GM21515 (cell line): ENCODE measurements at regions not wholly inside any gene's neighbourhood (a gene's known extent, or its start where the extent isn't known, plus 50 kb on each side); places are given as distances from the start of the nearest gene placed in this dataset.

Experiments used
- ATAC-seq: cut with Tn5 transposase; IDR thresholded peaks from one replicate; pipeline ENCODE4 v1.9.1; 2021; ENCODE audit not compliant: unreplicated experiment

DNA sequence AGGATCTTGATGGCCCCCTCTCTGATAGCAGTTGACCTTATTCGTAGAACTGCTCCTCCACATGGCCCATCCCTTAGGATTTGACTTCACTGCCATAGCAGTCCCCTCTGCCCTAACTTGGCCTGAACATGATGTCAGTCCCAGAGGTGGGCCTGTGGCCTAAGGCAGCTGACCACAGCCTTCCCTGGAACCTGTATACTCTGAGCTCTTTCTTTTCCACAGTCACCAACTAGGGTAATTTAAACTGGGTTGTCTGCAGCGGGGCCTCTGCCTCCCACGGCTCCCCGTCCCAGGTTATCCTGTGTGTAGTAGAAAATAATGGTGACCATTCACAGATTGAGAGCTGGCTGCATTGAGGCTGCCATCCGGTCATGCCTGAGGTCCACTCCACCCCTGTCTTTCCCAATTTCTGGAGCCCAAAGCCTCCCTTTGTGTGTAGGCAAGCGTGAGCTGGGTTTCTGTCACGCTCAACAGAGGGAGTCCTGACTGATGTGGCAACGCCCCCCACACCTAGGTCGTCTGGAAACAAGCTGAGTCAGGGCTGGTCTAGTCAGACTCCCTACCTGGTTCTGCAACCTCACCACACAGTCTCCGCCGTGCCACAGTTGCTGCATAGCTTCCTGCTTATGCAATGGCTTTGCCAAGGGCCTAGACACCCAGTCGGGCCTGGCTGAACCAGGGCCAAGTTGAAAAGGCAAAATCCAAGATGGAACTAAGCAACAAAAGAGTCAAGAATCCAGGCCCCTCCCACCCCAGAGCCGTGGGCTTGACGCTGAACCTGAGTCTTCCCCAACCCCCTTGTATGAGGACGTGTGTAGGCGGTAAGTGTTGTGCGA lies 284.5 kb downstream of the XXYLT1 start:
- no peak for ATAC-seq

DNA sequence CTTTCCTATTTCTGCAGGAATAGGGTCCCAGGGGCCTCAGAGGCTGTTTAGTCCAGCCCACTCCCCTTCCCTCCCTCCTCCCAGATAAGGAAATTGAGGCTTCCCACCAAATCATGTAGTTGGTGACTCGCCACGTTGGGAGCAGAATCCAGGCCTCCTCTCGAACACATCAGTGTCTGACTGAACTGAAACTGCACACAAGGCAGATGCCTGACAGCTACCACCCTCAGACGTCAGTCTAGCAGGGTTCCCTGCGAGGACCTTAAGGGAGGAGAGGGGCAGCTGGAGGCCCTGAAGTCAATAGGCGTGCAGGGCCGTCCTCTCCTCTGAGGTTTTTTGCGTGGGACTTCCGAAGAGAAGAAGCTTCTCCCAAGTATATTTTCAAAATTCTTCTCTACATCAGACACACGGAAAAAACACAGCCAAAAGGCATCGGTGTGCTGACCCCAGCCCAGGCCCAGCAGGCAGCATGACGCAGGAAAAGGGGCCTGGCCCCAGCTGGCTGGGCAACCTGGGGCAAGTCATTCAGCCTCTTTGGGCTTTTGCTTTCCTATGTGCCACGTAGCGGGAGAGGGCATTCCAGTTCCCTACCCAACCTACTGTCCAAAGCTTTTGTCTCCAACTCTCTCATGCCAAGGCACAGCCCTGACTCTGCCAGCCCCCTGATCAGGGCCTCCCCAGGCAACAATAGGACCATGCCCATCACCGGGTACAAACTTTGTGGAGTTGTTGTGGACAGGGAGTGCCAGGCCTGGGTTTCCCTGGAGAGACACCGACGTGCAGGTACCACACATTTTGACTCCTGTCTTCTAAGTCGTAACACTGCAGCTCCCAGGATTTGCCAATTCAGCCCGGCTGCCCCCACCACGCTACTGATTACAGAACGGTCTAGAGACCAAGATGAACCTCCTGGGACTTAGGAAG lies 283.1 kb downstream of the XXYLT1 start:
- ATAC-seq: no peak

DNA sequence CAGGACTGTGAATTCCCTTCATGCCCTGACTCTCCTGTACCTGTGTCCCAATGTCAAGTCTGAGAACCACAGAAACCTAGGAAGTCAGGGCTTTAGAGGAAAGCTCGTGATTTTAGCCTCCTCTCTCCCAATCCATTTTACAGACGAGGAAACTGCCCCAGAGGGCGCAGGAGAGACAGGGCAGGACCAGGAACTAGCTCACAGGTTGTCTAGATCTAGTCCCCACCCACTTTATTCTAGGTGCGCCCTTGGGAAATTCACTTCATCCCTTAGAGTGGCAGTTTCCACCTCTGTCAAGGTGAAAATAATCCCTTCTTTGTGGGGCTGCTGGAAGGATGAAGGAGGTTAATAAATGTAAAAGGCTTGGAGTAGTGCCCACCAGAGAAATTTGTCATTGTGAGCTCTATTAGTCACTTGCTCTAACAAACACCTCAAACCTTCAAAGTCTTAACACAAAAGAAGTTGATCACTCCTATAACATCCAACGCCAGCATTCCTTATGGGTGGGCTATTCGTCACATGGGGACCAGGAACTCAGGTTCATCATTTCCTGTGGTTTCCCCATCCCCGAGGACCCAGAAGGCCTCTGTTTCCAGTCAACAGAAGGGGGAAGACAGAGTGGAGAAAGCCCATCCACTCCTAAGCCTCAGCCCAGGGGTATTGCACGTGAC lies 282.3 kb downstream of the XXYLT1 start:
- ATAC-seq: no peak

GRCh38 chr3:194989241-194989640 lies 281.7 kb downstream of the XXYLT1 start:
- no peak for ATAC-seq

- no peak for ATAC-seq
These were observed 280.3 kb downstream of the XXYLT1 start for GRCh38 chr3:194990454-194991337.

- ATAC-seq: no peak
These were observed 279.7 kb downstream of the XXYLT1 start for GRCh38 chr3:194991338-194991654.

DNA sequence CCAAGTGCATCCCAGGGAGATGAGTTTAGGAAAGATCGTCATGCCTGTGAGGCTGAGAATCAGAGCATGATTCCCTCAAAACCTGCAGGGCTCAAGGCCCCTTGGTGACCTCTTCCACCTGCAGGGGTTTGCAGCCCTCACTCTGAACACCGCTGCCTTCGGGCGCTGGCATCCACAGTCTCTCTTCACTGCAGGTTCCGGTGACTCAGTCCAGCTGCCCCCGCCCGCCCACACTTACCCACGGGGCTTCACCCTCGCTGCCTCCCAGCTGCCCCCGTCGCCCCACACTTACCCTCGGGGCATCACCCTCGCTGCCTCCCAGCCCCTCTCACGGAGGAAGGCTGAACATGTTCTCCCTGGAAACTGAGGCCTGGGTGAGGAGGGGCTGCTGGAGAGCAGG lies 277.1 kb downstream of the XXYLT1 start:
- ATAC-seq: no peak

DNA sequence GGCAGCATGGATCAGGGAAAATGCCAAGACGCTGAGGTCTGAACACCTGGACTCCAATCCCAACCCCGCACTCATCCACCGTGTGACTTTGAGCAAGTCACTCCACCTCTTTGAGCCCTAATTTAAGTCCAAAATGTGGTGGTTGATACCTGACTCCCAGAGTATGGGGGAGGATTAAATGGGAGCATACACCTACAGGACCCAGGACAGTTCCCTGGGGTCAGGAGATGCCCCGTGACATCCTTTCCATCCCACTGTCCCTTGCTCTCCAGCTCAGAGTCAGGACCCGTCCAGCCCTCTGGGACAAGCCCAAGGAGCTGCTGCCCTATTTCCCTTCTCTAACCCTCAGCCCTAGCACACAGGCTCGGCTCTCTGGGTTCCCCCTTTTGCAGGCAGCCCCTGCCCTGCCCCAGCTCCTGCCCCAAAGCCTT lies 276.4 kb downstream of the XXYLT1 start:
- ATAC-seq: no peak

DNA sequence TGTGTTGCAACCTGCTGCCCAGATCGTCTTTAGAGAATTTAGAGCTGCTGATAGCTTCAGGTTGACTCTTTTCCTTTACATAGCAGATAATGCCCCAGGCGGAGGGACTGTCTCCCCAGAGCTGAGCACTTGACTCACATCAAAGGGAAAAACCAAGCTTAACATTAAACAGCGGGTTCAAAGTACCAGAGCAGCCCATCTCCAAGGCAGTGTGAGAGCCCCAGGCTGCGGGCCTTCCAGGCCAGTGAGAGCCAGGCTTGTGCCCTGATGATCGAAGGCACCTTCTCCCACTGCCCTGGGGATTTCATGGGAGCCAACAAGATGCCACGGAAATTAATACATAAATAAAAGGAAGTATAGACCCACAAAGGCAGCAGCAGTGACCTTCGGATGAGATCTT lies 275.6 kb downstream of the XXYLT1 start:
- no peak for ATAC-seq

- no peak for ATAC-seq
These were observed 275.0 kb downstream of the XXYLT1 start for GRCh38 chr3:194995922-194996321.

GRCh38 chr3:194996746-194997145 lies 274.2 kb downstream of the XXYLT1 start:
- ATAC-seq: no peak

DNA sequence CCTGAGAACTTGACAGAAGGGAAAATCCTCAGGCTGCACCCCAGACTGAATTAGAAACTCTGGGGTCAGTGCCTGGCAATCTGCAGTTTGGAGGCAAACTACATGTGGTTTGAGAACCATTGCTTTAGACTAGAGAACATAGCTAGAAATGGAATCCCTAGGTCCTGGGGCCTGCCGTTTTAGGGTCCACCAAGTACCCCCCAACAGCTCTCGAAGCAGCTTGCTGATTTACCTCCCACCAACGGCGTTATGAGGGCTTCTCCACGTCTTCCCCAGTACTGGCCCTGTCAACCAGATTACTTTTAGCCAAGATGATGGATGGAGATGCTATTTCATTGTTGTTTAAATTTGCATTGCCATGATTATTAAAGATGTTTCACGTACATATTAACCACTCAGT lies 272.5 kb downstream of the XXYLT1 start:
- no peak for ATAC-seq

GRCh38 chr3:194998948-194999347 lies 272.0 kb downstream of the XXYLT1 start:
- ATAC-seq: no peak

DNA sequence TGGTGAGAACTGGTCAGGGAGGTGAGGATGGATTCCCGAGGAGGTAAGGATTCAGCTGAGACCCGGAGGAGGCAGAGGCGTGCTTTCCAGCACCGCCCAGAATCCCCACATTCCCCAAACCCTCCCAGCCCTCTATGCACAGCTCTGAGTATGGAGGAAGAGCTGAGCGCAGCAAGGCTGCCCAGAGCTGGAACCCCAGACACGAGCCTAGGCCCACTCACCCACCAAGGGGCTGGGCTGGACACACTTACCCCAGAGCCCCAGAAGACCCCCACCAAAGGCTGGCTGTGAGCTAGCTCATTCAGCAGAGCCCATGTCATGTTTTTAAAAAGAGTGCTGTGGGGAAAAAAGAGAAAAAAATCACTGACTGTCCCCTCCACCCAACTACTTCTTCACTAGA lies 271.5 kb downstream of the XXYLT1 start:
- no peak for ATAC-seq

DNA sequence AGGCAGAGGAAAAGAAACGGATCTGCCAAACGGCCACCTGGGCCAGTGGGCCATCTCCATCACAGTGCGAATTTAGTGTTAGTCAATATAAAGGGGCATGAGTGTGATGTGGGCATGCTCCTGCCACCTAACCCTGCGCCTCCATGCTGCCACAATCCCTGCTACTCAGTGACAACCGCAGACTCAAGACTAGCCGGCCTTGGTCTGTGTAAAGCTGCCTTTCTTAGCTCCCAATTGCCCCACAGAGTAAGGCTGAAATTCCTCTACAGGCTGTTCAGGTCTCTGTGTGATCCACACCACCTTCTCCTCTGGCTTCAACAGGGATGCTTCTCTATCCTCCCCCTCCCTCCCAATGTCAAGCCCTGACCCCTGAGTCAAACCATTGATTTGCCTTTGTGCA lies 269.7 kb downstream of the XXYLT1 start:
- ATAC-seq: no peak

DNA sequence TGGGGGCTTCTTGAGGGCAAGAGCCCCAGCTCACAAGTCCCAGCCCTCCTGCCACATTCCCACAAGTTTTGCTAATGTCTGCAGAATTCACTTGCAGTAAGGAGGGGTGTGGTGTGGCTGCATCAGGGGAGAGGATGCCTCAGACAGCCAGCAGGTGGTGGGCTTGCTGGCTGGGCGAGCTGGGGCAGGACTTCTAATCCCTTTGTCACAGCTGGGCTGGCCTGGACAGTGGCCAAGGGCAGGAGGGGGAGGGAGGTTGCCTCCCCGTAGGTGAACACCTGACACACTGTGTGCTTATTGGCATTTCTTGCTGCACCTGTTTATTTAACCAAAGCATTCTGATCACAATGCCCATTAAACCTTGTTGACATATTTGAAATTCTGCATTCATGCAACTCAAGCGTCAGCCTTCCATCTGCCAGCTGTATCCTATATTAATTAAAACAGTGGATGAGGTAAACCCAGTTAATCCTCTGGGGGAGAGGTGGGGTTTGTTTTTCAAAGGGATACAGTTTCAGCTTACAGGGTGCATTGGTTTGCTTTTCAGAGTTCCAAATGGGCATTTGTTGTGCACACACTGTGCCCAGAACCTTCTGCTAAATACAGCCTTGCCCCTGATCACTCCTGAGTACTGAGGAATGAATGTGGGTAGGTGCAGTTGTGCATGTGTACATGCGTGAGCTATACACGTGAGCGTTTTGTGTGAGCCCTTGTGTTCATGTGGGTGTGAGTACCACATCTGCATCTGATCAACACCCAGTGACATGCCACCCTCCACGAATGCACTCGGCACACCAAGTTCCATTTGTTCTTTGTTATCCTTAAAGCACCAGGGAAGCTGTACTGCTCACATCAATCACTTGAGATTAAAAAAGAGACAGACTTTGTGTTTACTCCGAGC lies 268.7 kb downstream of the XXYLT1 start:
- no peak for ATAC-seq

DNA sequence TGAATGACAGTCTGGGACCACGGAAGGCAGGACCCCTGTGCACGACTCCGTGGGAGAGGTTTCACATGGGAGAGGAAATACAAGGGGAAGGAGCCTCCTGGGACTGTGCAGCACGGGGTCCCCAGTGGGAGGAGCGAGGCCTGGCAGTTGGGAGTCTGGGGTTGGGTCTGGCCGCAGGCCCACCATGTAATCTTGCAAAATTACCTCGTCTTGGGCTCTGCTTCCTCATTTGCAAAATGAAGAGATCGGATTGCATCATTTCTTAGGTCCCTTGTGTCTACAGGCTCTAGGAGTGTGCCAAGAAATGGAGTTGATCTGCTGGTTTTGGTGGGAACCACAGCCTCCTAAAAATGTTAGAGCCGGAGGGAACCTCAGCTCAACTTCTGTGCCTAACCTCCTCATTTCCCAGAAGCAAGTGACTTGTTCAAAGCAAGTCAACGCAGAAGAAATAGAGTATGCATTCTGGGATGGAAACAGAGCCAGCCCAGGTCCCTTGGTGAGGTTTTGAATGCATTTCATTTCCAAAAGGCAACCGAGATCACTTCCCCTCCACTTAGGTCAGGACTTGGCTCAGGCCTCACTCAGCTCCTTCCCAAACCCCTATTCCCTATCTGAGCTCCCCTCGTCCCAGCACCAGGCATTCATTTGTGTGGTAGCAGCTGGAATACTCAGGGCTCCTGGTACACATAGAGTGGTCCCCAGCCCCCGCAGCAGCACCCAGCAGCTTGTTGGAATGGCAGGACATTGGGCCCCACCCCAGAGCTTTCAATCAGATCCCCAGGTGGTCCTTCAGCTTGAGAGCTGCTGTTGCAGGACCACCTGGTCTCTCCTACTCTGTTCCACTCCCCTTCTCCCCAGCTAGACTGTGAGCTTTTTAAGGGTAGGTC lies 267.7 kb downstream of the XXYLT1 start:
- no peak for ATAC-seq

- ATAC-seq: no peak
These were observed 267.1 kb downstream of the XXYLT1 start for GRCh38 chr3:195003893-195004289.
